GM10266 (cell line): ENCODE measurements at regions not wholly inside any gene's neighbourhood (a gene's known extent, or its start where the extent isn't known, plus 50 kb on each side); places are given as distances from the start of the nearest gene placed in this dataset.

Source experiments
- DNase-seq: peaks from one replicate; pipeline ENCODE4 v3.0.0; 2012; ENCODE audit errors: extremely low spot score
- TF ChIP-seq, protein P1 (sequence below): IDR thresholded peaks from 2 replicates; pipeline ENCODE4 v1.5.1; 2012; ENCODE audit warnings: mild to moderate bottlenecking, low read depth; ENCODE audit not compliant: control insufficient read depth, insufficient read depth; ENCODE audit errors: missing control alignments

- TF ChIP-seq, protein P1, sequence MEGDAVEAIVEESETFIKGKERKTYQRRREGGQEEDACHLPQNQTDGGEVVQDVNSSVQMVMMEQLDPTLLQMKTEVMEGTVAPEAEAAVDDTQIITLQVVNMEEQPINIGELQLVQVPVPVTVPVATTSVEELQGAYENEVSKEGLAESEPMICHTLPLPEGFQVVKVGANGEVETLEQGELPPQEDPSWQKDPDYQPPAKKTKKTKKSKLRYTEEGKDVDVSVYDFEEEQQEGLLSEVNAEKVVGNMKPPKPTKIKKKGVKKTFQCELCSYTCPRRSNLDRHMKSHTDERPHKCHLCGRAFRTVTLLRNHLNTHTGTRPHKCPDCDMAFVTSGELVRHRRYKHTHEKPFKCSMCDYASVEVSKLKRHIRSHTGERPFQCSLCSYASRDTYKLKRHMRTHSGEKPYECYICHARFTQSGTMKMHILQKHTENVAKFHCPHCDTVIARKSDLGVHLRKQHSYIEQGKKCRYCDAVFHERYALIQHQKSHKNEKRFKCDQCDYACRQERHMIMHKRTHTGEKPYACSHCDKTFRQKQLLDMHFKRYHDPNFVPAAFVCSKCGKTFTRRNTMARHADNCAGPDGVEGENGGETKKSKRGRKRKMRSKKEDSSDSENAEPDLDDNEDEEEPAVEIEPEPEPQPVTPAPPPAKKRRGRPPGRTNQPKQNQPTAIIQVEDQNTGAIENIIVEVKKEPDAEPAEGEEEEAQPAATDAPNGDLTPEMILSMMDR = no peak
- DNase-seq = no peak
Observed at GRCh38 chr1:79875187-79875586, 868.7 kb upstream of the ADGRL4 start.

DNA sequence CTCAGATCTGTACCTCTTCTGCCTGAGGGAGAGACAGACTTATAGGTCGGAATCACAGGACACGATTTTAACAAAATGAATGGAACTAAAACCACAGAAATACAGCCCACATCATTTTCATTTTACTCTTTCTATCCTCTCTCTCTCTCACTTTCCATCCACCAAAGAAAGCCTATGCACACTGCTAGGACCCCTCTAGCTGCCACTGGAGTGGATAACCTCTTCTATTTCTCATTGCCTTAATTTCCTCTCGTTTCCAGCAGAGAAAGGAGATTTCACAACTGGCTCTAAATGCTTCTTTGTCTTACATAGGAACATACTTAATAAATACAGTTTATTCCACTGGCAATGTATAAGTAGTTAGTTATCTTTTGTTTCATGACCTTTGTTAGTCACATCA is 867.8 kb upstream of the ADGRL4 start:
- TF ChIP-seq, protein P1 = no peak
- DNase-seq = no peak

DNA sequence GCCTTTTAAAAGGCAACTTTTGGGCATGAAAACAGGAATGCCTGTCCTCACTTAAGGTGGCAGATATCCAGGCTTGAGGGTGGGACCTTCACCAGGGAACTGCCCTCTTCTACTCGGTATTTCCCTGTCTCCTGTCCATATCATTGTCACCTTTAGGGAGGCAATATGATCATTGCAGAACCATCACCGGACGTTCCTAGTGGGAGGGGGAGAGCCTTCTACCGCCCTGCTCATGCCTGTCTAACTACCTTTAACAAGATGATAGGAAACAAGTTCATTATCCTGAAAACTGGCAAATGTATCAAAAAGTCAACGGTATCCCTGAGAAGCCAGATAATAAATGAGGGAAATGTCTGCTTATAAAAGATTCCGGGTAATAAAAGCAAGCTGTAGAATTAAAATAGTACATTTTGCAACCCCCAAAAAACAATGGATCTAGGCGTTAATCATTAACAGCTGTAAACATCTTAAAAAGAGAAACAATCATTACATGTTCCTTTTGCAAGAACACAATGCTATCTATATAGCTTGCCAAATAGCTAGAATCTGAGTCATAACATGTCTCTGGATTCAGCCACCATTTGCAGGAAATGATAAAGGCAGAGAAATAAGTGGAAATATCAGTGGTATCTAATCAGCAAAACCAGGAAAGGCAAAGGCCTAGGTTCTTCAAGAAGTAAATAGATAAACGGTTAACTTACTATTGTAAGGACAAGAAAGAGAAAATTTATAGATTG is 852.9 kb upstream of the ADGRL4 start:
- TF ChIP-seq, protein P1 = no peak
- no peak for DNase-seq

GRCh38 chr1:79852004-79852403 is 845.5 kb upstream of the ADGRL4 start:
- no peak for DNase-seq
- TF ChIP-seq, protein P1 = no peak

GRCh38 chr1:79849388-79849787 is 842.9 kb upstream of the ADGRL4 start:
- DNase-seq = no peak
- TF ChIP-seq, protein P1 = no peak

GRCh38 chr1:79848316-79848715 is 841.8 kb upstream of the ADGRL4 start:
- TF ChIP-seq, protein P1 = no peak

DNA sequence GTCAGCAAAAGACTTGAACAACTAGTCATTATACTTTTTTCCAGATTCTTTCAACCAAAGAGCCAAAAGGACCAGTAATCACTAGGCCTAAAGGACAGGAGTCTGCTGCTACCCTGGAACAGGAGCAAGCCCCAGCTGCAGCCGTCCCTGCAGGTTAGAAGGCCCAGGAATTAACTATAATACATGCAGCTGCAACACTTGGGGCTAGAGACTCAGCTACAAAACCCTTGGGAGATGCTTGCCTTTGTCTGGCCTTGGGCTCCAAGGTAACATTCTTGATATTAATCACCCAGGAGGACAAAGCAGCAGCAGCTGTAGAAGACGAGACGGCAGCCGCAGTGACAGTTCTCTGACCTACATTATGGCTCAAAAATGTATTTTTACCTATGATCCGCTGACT is 841.2 kb upstream of the ADGRL4 start:
- TF ChIP-seq, protein P1 = no peak
- no peak for DNase-seq

More at GRCh38 chr1:79848316-79848715, 841.8 kb upstream of the ADGRL4 start:
- DNase-seq = no peak
